NOMO-1 treated with DMSO at 0.1 percent for 48 hours (cell line): ENCODE measurements at regions not wholly inside any gene's neighbourhood (a gene's known extent, or its start where the extent isn't known, plus 50 kb on each side); places are given as distances from the start of the nearest gene placed in this dataset.
A peak's percentile ranks its signal among the peaks of the same experiment; 100 is the strongest.

Experiments
- DNase-seq: peaks from one replicate; lab custom pipeline; 2025; ENCODE audit not compliant: unreplicated experiment; lab: John Stamatoyannopoulos, UW

DNA sequence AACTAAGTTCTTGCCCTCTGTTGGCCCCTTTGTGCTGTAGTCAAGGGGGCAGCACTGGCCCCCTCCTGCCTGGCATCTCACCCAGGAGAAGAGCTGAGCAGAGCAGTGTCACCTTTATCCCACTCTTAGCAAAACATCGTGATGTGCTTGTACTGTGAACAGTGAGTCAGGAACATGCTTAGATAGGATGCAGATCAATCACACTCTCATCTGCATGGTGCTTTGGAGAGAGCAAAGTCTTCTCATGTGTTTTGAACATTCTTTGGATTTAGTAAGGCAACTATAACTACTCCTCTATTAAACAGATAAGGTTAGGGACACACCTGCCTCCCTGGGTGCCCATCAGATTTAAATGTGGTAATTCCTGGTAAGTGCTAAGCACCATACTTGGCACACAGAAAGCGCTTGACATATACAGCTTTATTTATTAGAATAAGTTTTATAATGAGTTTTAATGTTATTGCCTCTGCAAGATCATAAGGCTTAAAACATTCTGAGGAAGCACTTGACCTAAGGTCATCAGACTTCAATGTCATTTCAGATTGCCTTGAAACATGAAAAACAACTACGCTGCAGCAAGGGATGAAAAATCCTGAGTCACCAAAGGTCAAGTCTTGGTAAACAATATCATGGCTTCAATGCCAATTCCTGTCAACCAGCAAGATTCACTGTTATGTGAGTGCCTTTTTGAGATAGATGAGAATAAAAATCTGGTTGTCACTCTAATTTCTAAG, 82.4 kb upstream of the IRS2 start:
- DNase-seq = no peak

DNA sequence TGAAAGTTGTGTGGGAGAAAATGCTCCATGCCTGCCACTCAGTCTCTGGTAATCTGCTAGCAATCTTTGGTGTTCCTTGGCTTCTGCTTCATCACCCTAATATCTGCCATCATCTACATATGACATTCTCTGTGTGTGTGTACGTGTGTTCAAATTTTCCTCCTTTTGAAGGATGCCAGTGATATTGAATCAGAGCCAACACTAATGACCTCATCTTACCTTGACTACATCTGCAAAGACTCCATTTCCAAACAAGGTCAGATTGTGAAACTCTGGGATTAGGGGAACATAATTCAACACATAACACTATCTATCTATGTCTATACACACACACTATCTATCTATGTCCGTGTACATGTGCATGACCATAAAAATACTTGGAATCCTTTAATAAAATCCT, 81.4 kb upstream of the IRS2 start:
- DNase-seq = no peak

GRCh38 chr13:109862627-109863026, 76.2 kb upstream of the IRS2 start:
- DNase-seq = peak; percentile 65

- DNase-seq = peak; percentile 19
Measured at GRCh38 chr13:109859898-109860297, 73.5 kb upstream of the IRS2 start.

GRCh38 chr13:109859216-109859835, 72.9 kb upstream of the IRS2 start:
- DNase-seq = no peak

- no peak for DNase-seq
Measured at GRCh38 chr13:109858319-109858718, 71.9 kb upstream of the IRS2 start.

DNA sequence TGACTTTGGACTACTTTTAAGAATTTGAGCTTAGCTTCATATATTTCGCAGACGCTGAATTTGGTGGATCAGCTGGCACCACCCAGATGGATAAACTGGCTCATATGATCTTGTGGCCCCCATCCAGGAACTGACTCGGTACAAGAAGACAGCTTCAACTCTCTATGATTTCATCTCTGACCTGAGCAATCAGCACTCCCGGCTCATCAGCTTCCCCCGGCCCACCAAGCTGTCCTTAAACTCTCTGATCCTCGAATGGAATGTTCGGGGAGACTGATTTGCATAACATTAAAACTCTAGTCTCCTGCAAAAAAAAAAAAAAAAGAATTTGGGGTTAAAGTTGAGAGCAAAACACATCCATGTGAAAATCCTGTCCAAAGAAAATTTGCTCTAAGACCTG, 71.4 kb upstream of the IRS2 start:
- DNase-seq = no peak

DNA sequence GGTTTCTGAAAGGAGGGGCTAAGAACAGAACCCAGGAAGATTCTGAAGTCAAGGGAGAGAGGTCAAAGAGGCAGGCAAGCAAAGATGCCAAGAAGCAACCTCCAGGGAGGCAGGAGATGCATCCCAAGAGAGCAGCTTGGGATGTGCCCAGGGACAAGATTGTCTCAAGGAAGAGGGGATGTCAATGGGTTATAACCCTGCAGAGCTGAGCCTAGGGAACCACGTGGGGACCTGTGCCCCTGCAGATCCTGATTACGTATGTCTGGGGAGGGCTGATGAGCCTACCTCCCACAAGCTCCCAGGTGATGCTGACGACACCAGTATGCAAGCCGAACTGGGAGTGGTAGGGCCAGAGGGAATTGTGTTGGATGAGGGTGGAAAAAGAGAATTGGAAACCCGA, 70.9 kb upstream of the IRS2 start:
- DNase-seq = no peak

DNA sequence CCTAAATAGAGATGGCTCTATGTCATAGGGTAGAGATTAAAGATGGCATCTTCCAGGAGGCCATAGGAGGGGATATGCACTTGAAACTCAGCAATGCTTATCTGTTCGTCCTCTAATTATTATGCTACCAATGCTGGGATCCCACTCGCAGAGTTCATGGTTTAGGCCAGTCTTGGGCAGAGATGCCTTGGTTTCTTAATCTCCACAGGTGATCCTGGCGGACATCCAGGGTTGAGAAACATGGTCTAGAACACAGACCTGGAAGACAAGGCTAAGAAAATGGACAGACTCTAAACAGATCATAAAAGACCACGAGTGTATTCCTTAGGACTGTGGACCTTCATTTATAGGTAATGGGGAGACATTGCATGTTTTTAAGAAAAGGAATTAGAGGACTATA, 70.0 kb upstream of the IRS2 start:
- DNase-seq = no peak

DNA sequence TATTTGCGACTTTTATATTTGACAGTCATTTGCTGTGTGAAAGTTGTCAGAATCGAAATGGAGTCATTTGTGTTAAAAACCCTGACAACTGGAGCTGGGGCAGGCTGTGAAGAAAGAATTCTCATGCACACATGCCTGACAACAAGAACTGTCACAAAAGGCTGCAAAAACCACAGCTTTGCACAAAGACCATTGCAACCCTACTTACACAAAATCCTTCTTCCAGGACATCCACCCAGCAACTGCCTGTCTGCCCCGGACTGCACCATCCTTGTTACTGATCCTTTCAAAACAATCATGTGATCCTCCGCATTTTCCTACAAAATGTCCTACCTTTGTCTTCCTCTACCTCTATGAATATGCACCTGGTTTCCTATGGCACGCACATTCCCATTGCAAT, 66.8 kb upstream of the IRS2 start:
- DNase-seq = no peak

DNA sequence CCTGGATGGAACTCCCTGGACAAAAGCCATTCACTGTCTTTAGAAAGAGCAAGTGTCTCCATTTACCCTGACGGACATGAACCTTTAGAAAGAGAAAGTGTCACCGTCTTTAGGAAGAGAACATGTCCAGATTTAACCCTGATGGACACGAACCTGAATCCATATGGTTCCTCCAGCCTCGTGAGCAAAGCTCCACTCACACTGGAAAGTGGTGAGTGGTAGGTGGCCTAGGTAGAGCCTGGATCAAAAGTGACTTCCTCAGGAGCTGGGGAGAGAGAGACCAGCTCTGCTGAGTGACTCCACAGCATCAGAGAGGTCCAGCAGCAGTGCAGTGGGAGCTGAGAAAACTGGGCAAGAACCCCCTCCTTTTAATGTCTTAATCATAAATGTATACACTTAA, 59.8 kb upstream of the IRS2 start:
- DNase-seq = no peak

- DNase-seq = no peak
Measured at GRCh38 chr13:109844396-109844795, 58.0 kb upstream of the IRS2 start.

DNA sequence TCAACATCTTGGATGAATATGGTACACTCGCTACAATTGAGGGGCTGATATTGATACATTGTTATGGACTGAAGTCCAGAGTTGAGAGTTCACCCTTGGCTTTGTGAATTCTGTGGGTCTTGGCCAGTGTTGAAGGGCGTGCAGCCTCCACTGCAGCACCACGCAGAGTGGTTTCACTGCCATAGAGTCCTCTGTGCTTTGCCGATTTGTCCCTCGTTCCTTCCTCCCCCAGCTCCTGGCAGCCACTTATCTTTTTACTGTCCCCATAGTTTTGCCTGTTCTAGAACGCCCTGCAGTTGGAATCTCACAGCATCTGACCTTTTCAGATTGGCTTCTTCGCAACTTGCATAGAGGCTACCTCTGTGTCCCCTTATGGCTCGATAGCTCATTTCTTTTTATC, 57.3 kb upstream of the IRS2 start:
- no peak for DNase-seq

GRCh38 chr13:109842212-109842920, 56.0 kb upstream of the IRS2 start:
- no peak for DNase-seq

- no peak for DNase-seq
Measured at GRCh38 chr13:109840893-109841287, 54.5 kb upstream of the IRS2 start.

GRCh38 chr13:109840201-109840892, 54.0 kb upstream of the IRS2 start:
- peak; percentile 58 for DNase-seq

DNA sequence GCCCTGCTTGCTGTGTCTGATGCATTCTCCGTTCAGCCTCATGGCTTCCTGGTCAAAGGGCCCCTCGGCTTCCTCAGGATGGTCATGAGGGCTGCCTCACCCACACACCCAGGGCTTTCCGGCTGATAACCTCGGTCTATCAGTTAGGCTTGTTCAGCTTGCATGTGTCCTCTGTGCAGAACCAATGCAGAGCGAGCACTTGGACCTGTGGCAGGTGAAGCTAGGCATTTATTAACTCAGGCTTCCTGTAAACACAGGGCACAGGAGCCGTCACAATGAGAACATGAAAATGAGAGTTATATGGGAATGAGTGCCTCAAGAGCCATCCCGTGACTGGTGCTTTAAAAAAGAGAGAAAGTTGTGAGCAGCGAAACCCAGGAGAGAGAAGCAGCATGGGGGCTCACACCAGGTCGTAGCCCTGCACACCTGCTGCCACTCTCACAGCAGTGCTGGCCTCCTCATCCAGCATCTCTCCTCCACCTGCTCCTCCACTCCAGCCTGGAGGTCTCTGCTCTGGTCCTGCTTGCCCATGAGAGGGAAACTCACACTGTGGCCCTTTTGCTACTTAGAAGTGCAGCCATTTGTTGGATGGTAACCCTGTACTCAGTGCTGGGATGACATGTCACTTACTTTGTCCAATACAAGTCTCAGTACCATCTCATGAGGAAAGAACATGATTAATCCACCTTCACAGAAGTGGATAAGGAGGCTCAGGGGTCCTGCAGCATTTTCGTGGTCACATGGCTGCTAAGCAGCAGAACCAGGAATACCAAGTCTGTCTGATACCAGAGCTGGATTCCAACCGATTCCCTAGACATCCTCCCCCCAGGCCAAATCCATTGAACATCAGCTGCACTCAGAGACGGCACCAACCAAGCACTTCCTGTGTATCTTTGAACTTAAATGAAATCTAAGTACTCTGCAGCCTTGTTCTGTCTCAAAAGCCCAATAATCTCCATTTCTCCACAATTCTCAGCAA, 50.5 kb upstream of the IRS2 start:
- DNase-seq = no peak
